ENCODE measurements at regions not wholly inside any gene's neighbourhood (a gene's known extent, or its start where the extent isn't known, plus 50 kb on each side); places are given as distances from the start of the nearest gene placed in this dataset.

DNA sequence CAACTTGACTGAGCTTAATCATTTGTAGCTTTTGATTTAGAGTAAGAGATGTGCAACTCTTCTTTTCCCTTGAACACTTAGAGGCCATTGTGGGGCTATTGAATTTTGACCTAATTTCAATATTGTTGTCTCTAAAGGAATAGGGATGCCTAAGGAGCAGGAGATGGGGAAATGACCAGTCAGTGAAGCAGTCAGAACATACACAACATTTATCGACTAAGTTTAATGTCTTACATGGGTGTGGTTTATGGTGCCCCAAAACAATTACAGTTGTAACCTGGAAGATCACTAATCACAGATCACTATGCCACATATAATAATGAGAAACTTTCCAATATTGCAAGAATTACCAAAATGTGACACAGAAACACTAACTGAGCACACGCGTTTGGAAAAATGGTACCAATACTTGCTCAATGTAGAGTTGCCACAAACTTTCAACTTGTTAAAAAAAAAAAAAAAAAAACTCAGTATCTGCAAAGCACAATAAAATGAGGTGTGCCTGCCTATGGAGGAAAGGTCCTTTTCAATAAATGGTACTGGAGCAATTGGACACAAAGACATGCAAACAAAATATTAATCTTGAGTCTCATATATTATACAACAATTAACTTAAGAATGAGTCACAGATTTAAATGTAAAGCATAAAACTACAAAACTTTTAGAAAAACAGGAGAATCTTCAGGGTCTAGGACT lies 189.6 kb upstream of the RAD23B start:
- Histone ChIP-seq H3K27ac (no peak overlapping the region), H3K4me3 (replicated peaks in 1 of 3) (no peak overlapping the region), H3K36me3 (no peaks in the 10 kb centered on the region), H3K9me3 (no peaks in the 10 kb centered on the region), H3K4me1 (no peaks in the 10 kb centered on the region), H3K27me3 (no peaks in the 10 kb centered on the region)
- DNase-seq = no peak
- TF ChIP-seq, protein P1, sequence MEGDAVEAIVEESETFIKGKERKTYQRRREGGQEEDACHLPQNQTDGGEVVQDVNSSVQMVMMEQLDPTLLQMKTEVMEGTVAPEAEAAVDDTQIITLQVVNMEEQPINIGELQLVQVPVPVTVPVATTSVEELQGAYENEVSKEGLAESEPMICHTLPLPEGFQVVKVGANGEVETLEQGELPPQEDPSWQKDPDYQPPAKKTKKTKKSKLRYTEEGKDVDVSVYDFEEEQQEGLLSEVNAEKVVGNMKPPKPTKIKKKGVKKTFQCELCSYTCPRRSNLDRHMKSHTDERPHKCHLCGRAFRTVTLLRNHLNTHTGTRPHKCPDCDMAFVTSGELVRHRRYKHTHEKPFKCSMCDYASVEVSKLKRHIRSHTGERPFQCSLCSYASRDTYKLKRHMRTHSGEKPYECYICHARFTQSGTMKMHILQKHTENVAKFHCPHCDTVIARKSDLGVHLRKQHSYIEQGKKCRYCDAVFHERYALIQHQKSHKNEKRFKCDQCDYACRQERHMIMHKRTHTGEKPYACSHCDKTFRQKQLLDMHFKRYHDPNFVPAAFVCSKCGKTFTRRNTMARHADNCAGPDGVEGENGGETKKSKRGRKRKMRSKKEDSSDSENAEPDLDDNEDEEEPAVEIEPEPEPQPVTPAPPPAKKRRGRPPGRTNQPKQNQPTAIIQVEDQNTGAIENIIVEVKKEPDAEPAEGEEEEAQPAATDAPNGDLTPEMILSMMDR (IDR thresholded peaks at IDR 0.05) = no peak
- no peak for TF ChIP-seq POLR2A (IDR thresholded peaks at IDR 0.05)
- 96 to 98% methylated on average over 3 of the region's 3 CpGs for WGBS, 2 donors
- intact Hi-C loops (cut with DNase I) = no loop called here

DNA sequence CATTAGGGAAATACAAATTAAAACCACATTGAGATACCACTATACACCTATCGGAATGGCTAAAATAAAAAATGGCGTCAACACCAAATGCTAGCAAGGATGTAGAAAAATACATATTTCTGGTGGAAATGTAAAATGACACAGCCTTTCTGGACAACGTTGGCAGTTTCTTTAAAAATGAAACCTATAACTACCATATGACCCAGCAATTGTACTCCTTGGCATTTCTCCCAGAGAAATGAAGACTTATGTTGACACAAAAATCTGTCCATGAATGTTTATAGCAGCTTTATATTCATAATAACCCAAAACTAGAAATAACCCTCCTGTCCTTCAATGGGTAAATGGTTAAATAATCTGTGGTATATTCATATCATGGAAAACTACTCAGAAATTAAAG lies 188.7 kb upstream of the RAD23B start:
- 84 to 86% methylated on average over 3 of the region's 3 CpGs for WGBS, 2 donors
- DNase-seq = no peak
- Histone ChIP-seq H3K9me3 (no peaks in the 10 kb centered on the region), H3K4me3 (replicated peaks in 1 of 3) (no peak overlapping the region), H3K4me1 (no peaks in the 10 kb centered on the region), H3K27ac (no peak overlapping the region), H3K27me3 (no peaks in the 10 kb centered on the region), H3K36me3 (no peaks in the 10 kb centered on the region)
- TF ChIP-seq, protein P1 (IDR thresholded peaks at IDR 0.05) = no peak
- TF ChIP-seq POLR2A (IDR thresholded peaks at IDR 0.05) = no peak
- intact Hi-C loops (cut with DNase I) = no loop called here

DNA sequence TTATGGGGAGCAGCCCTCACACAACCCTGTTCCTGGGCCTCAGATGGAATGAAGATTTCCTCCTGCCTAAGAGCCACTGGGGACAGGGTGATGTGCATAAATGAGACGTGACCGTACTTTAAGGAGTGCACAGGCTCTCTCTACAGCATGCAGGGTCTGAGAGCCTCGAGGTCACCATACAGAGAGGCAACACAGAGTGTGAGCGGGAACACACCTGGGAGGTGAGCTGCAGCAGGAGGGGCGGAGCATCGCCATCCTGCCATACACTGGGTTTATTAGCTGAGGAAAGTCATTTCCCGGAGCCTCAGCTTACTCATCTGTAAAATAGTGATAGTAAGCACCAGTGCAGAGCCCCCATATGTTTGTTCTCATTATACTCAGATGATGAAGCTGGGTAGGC lies 182.5 kb upstream of the RAD23B start:
- WGBS, 2 donors = 84 to 93% methylated on average over 7 of the region's 7 CpGs
- Histone ChIP-seq H3K36me3 (no peaks in the 10 kb centered on the region), H3K27me3 (no peaks in the 10 kb centered on the region), H3K27ac (no peak overlapping the region), H3K4me3 (replicated peaks in 1 of 3) (no peak overlapping the region), H3K4me1 (no peaks in the 10 kb centered on the region), H3K9me3 (no peaks in the 10 kb centered on the region)
- intact Hi-C loops (cut with DNase I) = no loop called here
- no peak for DNase-seq
- no peak for TF ChIP-seq POLR2A (IDR thresholded peaks at IDR 0.05)
- TF ChIP-seq, protein P1 (IDR thresholded peaks at IDR 0.05) = no peak

DNA sequence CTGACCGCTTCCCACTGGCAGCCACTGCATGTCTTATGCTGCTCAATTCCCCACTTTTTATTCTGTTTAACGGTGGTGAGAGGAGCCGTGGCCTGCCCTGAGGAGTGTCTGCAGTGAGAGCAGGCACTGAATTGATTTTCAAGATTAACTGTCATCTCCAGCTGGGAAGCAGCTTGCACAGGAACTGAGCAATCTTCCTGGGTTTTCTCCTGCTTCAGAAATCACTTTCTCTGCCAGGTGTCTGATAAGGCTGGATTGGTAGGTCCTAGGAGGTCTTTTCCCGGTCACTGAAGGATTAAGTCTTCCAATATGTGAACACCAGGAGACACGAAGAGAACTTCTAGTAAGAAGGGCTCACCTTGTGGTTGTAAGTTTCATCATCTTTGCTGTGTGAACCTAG lies 181.1 kb upstream of the RAD23B start:
- intact Hi-C loops (cut with DNase I) = no loop called here
- no peaks in the 10 kb centered on the region for H3K9me3 ChIP-seq
- no peaks in the 10 kb centered on the region for H3K4me1 ChIP-seq
- DNase-seq = no peak
- TF ChIP-seq, protein P1 (IDR thresholded peaks at IDR 0.05) = no peak
- TF ChIP-seq POLR2A (IDR thresholded peaks at IDR 0.05) = no peak
- H3K36me3 ChIP-seq = no peaks in the 10 kb centered on the region
- H3K27me3 ChIP-seq = no peaks in the 10 kb centered on the region
- no peak overlapping the region for H3K27ac ChIP-seq
- H3K4me3 ChIP-seq (replicated peaks in 1 of 3) = no peak overlapping the region
- WGBS, 2 donors = 80 to 84% methylated on average over 5 of the region's 5 CpGs

DNA sequence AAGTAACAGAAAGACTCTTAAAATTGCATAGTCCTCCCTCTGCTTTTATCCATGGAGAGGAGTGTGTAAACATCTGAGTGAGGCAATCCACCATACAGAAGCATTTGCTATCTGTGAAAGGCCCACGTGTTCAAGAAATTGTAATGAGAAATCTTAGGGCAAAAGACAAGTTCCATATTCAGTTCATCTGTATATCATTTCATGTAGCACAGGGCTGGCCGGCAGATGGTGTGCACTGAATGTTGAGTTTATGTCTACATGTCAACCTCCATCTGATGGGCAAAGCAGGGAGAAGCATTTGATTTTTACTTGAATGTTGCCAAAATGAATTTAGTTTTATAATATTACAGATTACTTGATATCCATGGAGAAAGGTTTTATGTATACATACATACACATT lies 179.5 kb upstream of the RAD23B start:
- intact Hi-C loops (cut with DNase I) = no loop called here
- Histone ChIP-seq H3K9me3 (no peaks in the 10 kb centered on the region), H3K27ac (no peak overlapping the region), H3K27me3 (no peaks in the 10 kb centered on the region), H3K36me3 (no peaks in the 10 kb centered on the region), H3K4me1 (no peaks in the 10 kb centered on the region), H3K4me3 (replicated peaks in 1 of 3) (no peak overlapping the region)
- 91 to 98% methylated on average over 2 of the region's 2 CpGs for WGBS, 2 donors
- no peak for DNase-seq
- TF ChIP-seq, protein P1 (IDR thresholded peaks at IDR 0.05) = no peak
- TF ChIP-seq POLR2A (IDR thresholded peaks at IDR 0.05) = no peak

All from thyroid gland (tissue), 4 donors.